ENCODE measurements at regions not wholly inside any gene's neighbourhood (a gene's known extent, or its start where the extent isn't known, plus 50 kb on each side); places are given as distances from the start of the nearest gene placed in this dataset.

DNA sequence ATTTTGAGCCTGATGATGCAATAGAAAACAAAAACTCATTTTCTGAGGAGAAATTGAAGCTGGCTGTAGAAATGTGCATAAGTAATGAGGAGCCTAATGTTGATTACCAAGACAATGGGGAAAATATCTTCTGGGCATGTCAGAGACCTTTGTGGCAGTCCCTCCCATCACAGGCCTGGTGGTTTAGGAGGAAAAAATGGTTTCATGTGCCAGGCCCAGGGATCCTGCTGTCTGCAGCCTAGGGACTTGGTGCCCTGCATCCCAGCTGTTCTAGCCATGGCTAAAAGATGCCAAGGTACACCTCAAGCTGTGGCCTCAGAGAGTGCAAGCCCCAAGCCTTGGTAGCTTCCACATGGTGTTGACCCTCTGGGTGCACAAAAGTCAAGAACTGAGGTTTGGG lies 128.7 kb upstream of the ARHGEF9 start:
- TF ChIP-seq, protein P1, sequence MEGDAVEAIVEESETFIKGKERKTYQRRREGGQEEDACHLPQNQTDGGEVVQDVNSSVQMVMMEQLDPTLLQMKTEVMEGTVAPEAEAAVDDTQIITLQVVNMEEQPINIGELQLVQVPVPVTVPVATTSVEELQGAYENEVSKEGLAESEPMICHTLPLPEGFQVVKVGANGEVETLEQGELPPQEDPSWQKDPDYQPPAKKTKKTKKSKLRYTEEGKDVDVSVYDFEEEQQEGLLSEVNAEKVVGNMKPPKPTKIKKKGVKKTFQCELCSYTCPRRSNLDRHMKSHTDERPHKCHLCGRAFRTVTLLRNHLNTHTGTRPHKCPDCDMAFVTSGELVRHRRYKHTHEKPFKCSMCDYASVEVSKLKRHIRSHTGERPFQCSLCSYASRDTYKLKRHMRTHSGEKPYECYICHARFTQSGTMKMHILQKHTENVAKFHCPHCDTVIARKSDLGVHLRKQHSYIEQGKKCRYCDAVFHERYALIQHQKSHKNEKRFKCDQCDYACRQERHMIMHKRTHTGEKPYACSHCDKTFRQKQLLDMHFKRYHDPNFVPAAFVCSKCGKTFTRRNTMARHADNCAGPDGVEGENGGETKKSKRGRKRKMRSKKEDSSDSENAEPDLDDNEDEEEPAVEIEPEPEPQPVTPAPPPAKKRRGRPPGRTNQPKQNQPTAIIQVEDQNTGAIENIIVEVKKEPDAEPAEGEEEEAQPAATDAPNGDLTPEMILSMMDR (conservative IDR thresholded peaks at IDR 0.05; ENCODE audit: low read depth, low read length), result no peak
- no peak overlapping the region for H3K4me3 ChIP-seq (ENCODE audit: low read depth, low read length)
- DNase-seq (ENCODE audit: low read depth), result no peak

DNA sequence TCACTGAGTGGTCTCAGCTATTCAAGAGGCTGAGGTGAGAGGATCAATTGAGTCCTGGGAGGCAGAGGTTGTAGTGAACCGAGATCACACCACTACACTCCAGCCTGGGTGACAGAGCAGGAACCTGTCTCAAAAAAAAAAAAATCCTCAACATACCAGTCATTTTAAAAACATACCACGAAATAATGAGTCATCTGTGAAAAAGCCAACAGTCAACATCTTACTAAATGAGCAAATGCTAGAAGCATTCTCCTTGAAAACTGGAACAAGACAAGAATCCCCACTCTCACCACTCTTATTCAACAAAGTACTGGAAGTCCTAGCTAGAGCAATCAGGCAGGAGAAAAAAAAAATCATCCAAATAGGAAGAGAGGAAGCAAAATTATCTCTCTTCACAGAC lies 104.0 kb upstream of the ARHGEF9 start:
- H3K4me3 ChIP-seq (ENCODE audit: low read depth, low read length), result no peak overlapping the region
- TF ChIP-seq, protein P1 (conservative IDR thresholded peaks at IDR 0.05; ENCODE audit: low read depth, low read length), result no peak
- DNase-seq (ENCODE audit: low read depth), result peak; percentile 26

DNA sequence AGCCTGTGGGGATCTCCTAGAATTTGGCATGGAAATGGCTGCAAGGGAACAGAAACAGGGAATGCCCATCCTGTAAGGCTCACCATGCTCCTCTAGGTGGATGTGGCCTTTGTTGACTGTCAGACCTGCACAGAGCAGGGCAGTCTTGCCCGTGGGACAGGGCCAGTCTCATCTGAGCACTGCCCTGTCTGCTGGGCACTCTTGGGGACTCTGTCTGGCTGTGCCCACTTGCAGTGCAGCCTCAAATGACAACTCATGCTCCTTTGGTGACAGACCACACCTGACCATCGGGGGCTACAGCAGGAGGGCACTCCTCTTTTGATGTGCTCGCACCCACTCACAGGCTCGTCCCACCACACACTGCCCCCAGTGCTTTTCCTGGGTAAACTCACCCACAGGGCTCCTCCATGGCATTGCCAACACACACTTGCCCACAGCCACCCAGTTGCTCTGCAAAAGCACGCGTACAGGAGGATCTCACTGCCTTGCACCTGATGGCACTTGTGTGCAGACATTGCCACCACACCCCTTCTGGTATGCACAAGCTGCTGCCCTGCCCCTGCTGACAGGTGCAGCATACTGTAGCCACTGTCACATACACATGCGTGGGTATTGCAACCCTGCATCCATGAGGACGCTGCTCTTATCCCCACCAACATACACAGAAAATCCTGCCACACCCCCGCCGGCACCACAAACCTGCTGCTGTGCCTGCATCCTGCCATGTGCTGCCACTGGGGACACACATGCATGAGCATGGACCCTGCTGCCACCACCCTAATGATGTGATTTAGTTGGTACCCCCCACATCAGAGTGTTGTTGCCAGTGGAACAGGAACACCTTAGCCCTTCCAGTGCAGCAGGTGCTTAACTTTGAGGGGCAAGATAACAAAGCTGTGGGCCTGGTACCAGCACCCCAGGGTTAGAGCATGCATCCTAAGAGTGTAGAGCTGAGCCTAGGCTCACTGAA lies 100.1 kb upstream of the ARHGEF9 start:
- no peak for DNase-seq (ENCODE audit: low read depth)
- TF ChIP-seq, protein P1 (conservative IDR thresholded peaks at IDR 0.05; ENCODE audit: low read depth, low read length), result no peak
- H3K4me3 ChIP-seq (ENCODE audit: low read depth, low read length), result no peak overlapping the region

DNA sequence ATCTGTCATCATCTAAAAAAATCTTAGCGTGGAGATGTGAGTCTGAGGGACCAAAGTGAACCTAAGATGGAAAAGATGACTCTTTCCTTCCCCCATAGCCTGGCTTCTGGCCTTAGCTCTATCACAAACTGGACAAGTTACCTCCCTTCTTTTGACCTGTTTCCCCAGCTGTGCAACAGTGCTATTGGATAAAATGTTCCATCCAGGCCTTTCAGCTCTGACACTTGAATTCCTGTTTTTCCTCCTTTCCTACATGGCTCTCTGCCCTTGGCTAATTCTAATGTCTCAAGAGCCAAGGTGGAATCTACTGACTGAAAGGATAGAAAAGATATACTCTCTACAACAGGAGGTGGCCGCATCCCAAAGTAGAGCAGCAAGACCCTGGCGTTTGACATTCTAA lies 84.5 kb upstream of the ARHGEF9 start:
- no peak for DNase-seq (ENCODE audit: low read depth)
- no peak overlapping the region for H3K4me3 ChIP-seq (ENCODE audit: low read depth, low read length)
- TF ChIP-seq, protein P1 (conservative IDR thresholded peaks at IDR 0.05; ENCODE audit: low read depth, low read length), result no peak

DNA sequence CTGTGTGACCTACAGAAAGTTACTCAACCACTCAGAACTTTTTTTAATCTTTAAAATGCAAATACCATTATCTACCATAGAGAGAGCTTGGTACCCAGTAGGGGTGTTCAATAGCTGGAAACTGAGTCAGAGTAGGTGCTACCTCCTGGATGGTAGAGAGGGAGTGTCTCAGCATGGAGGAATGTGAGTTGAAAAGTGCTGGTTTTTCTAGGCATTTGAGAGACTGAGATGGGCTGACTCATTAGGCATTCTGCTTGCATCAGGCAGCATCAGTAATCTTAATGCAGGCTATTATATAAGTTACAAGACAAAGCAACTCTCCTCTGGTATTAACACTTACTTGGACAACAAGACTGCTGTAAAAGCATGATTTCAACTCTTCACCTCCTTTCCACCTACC lies 70.9 kb upstream of the ARHGEF9 start:
- DNase-seq (ENCODE audit: low read depth), result peak; percentile 10
- TF ChIP-seq, protein P1 (conservative IDR thresholded peaks at IDR 0.05; ENCODE audit: low read depth, low read length), result no peak
- H3K4me3 ChIP-seq (ENCODE audit: low read depth, low read length), result no peak overlapping the region

DNA sequence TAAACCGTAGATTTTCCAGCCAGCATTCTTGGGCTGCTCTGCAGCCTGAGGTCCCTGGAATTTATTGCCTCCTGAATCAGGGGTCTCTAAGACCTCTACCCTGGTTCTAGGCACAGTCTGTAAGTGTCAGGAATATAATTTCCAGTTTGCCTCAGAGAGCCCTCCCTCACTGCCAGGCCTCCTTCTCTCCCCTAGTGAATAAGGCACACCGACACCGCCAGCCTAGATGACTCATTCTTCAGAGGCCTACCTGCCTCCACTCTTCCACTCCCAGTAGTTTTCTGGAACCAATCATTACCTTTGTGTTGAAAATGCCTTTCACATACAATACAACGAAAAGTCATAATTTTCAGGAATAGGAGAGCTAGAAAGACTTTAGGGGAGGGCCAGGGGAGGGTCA lies 50.3 kb upstream of the ARHGEF9 start:
- DNase-seq (ENCODE audit: low read depth), result no peak
- H3K4me3 ChIP-seq (ENCODE audit: low read depth, low read length), result no peak overlapping the region
- TF ChIP-seq, protein P1 (conservative IDR thresholded peaks at IDR 0.05; ENCODE audit: low read depth, low read length), result no peak
